ENCODE measurements at regions not wholly inside any gene's neighbourhood (a gene's known extent, or its start where the extent isn't known, plus 50 kb on each side); places are given as distances from the start of the nearest gene placed in this dataset.

DNA sequence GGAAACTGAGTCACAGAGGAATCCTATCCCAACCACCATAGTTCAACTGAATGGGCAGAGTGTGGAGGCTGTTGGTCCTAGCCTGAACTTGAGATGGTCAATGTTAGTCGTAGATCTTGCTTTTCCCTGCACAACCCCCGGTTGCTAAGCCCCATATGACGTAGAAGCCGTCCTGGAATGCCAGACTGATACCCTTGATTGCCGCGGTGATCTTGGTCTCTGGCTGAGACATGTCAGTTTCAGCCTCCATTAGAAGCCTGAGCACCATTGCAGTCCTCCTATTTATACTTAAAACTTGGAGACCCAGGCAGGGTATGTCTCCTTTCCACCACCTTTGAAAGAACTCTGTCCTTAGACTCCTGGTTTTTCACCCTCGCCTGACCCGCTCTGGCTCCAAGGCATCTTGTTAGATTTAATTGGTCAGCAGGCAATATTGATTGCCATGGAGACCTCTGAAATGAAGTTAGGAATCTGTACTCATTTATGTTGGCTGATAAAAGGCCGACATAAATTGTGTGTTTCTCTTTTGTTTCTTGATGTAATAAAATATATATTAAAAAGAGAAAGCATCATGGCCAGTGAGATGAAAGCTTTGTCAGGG, 53.4 kb downstream of the RPLP1 start:
- DNase-seq: no peak

- DNase-seq: no peak
These were observed 56.0 kb downstream of the RPLP1 start for GRCh38 chr15:69508659-69509058.

- no peak for DNase-seq
These were observed 56.5 kb downstream of the RPLP1 start for GRCh38 chr15:69509131-69509530.

GRCh38 chr15:69510556-69510955, 57.9 kb downstream of the RPLP1 start:
- DNase-seq: no peak

DNA sequence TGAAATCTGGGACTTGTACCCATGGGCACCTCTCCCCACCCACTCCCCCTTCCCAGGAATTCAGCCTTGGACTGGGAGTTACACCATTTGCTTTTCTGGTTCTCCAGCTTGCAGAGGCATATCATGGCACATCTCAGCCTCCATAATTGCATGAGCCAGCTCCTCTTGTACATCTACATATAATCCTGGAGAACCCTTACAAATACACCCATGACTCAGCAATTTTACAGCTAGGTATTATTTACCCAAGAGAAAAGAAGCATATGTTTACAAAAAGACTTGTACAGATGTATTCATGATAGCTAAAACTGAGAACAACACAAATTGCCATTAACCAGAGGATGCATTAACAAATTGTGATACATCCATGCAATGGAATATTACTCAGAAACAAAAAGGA, 58.4 kb downstream of the RPLP1 start:
- DNase-seq: no peak

GRCh38 chr15:69511716-69512340, 59.2 kb downstream of the RPLP1 start:
- DNase-seq: no peak

DNA sequence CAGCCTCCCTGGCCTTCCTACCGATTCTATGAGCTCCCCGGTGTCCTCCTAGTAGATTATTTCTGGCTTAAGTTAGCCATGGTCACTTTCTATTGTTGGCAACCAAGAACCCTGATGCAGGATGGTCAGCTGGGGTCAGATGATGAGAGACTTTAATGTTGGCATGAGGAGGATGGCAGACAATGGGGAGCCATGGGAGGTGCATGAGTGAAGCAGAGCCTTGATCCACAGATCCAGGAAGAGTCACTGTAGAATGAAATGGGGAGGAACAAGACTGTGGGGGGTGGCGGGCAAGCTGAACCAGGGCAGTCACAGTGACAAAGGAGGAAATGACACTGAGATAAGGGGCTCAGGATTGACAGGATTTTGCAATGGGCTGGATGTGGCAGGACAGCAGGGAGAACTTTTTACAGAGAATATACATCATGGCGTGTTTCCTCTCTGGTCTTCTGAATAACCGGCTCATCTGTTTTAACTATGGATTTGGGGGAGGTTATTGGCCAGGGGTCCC, 60.9 kb downstream of the RPLP1 start:
- no peak for DNase-seq

DNA sequence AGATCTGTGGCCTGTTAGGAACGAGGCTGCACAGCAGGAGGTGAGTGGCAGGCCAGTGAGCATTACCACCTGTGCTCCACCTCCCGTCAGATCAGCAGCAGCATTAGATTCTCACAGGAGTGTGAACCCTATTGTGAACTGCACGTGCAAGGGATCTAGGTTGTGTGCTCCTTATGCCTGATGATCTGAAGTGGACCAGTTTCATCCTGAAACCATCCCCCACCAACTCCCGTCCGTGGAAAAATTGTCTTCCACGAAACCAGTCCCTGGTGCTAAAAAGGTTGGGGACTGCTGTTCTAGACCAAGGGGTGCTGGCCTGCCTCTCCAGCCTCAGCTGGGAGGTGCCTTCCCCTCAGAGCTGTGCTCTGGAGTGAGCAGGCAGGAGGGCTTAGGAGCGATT, 61.4 kb downstream of the RPLP1 start:
- no peak for DNase-seq

DNA sequence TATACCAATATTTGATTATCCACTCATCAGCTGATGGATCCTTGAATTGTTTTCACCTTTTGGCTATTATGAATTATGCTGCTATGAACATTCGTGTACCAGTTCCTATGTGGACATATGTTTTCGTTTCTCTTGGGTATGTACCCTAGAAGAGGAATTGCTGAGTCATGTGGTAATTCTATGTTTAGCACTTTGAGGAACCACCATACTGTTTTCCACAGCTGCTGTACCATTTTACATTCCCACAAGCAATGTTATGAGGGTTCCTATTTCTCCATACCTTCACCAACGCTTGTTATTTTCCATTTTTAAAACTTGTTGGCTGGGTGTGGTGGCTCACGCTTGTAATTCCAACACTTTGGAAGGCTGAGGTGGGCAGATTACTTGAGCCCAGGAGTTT, 62.9 kb downstream of the RPLP1 start:
- no peak for DNase-seq

DNA sequence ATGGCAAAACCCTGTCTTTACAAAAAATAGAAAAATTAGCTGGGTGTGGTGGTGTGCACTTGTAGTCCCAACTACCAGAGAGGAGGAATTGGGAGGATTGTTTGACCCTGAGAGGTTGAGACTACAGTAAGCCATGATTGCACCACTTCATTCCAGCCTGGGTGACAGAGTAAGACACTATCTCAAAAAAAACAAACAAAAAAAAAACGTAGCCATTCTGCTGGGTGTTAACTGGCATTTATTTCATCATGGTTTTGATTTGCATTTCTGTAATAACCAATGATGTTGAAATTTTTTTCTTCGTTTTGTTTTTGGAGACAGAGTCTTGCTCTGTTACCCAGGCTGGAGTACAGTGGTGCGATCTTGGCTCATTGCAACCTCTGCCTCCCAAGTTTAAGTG, 63.3 kb downstream of the RPLP1 start:
- no peak for DNase-seq

DNA sequence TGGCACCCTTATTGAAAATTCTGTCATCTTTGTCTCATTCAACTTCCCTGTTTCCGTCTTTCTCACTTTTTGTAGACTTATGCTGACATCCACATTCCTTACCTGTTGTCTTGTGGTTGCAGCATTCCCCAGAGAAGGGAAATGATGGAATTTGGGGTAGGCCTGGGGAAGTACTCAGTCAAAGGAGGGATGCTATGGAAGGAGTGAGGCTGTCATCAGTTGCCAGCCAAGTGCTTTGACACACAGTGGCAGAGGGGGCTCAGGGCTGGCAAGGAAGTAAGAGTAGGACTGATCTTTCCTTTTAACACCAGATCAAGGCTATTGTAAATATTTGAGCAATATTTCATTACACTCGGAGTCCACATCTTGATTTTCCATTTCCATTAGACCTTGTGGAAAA, 64.4 kb downstream of the RPLP1 start:
- DNase-seq: no peak

DNA sequence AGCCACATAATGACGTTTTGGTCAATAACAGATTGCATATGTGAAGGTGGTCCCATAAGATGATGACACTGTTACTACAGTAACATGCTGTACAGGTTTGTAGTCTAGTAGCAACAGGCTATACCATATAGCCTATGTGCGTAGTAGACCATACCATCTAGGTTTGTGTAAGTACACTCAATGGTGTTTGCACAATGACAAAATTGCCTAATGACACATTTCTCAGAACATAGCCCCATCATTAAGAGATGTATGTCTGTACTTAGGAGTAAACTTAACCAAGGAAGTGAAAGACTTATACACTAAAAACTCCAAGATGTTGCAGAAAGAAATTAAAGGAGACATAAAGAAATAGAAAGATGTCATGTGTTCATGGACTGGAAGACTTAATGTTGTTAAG, 66.2 kb downstream of the RPLP1 start:
- DNase-seq: no peak

DNA sequence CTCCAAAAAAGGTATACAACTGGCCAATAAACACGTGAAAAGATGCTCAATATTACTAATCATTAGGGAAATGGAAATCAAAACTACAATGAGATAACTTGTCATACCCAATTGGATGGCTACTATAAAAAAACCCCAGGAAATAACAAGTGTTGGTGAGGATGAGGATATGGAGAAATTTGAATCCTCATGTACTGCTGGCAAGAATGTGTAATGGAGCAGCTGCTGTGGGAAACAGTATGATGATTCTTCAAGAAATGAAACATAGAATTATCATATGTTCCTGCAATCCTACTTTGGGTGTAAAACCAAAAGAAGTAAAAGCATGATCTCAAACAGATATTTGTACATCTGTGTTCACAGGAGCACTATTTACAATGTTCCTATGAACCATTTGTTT, 67.4 kb downstream of the RPLP1 start:
- no peak for DNase-seq

DNA sequence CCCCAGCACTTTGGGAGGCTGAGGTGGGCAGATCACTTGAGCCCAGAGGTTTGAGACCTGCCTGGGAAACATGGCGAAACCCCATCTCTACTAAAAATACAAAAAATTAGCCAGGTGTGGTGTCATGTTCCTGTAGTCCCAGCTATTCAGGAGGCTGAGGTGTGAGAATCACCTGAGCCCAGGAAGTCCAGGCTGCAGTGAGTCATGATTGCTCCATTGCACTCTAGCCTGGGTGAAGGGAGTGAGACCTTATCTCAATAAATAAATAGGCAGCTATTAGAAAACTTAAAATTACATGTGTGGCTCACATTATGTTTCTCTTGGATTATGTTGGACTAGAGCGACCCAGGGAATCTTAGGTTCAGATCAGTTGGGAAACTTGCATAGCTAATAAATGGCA, 69.7 kb downstream of the RPLP1 start:
- DNase-seq: no peak

DNA sequence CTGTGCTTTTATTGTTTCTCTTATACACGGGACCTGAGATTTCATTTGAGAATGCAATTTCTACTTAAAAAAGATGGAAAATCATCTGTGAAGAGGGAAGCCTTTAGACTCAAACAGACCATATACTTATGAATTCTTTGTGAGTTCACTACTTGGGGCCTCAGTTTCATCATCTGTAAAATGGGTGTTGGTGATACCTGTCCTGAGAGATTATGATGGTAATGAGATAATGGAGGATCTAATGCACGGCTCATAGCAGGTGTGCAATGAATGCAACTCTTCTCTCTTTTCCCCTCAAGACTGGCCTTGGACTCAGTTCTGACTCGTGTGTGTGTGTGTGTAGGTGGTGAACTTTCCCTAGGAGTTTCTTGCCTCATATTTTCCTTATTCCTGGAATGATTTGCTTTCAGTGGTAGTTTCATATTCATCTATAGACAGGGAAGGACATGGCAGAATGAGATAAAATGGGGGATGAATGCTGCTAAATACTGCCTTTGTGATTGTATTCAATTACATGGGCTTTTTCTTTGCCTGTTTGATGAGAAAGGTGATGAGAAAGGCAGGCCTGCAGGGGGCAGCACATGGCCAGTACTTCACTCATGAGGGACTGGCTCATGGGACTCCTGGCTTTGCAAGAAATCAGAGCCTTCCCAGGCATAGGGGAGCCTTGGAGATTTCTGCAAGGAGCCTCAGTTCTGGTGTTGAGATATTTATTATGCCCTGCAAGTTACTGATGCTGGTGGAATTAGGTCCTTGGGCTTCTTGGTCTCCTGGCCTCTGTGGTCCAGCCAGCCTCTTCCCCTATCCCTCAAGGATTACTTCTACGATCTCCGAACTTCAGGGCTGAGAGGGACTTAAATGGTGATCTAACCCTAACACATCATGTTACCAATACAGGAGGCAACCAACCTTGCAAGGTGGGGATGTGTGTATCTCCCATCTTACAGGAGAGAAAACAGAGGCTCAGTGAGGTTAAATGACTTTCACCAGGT, 70.7 kb downstream of the RPLP1 start:
- DNase-seq: peak; percentile 38

- DNase-seq: no peak
These were observed 71.7 kb downstream of the RPLP1 start for GRCh38 chr15:69524296-69524695.

- DNase-seq: no peak
These were observed 72.2 kb downstream of the RPLP1 start for GRCh38 chr15:69524814-69525213.

- DNase-seq: no peak
These were observed 72.9 kb downstream of the RPLP1 start for GRCh38 chr15:69525543-69525942.

GRCh38 chr15:69526081-69527061, 73.8 kb downstream of the RPLP1 start:
- DNase-seq: no peak

DNA sequence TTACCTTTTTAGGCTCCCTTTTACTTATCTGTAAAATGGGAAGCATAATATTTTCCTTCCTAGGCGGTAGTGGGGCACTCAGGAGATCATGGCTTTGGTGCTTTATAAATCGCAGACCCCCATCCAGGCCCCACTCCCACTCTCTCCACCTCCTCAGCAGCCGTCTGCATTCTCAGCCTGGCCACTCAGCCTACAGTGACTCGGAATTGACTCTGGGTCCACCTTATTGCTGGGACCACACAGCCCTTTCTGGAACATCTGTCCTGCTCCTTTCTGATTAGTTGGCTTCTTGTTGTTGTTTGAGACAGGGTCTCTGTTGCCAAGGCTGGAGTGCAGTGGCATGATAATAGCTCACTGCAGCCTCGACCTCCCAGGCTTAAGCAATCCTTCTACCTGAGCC, 76.5 kb downstream of the RPLP1 start:
- DNase-seq: no peak

- no peak for DNase-seq
These were observed 77.5 kb downstream of the RPLP1 start for GRCh38 chr15:69529961-69530633.

Measured in GOT3 (cell line).